DOHH2 (cell line): ENCODE measurements at regions not wholly inside any gene's neighbourhood (a gene's known extent, or its start where the extent isn't known, plus 50 kb on each side); places are given as distances from the start of the nearest gene placed in this dataset.
"Not testable (repeated sequence)": the region's sequence is repeated elsewhere in the genome, so short reads cannot be mapped to it uniquely, and the experiment has no call there.

Experiments used
- CTCF ChIP-seq: fragments of 200-600 bp; sonication (generic); IDR thresholded peaks from one replicate; pipeline ENCODE4 v1.5.1; 2014; ENCODE audit warnings: antibody characterized with exemption, mild to moderate bottlenecking, low read depth, low read length; ENCODE audit not compliant: poor library complexity, severe bottlenecking
- EZH2phosphoT487 ChIP-seq: fragments of 200-600 bp; sonication (generic); IDR thresholded peaks from 2 replicates; pipeline ENCODE4 v1.6.1; 2017; ENCODE audit warnings: borderline replicate concordance, mild to moderate bottlenecking, antibody characterized with exemption, low read length, moderate library complexity, mixed read lengths

GRCh38 chr11:69952229-69952975, 125.7 kb upstream of the ANO1 start:
- TF ChIP-seq CTCF, EZH2phosphoT487: not testable (repeated sequence)
